G401.6 (cell line): ENCODE measurements at regions not wholly inside any gene's neighbourhood (a gene's known extent, or its start where the extent isn't known, plus 50 kb on each side); places are given as distances from the start of the nearest gene placed in this dataset.
"Not testable (repeated sequence)": the region's sequence is repeated elsewhere in the genome, so short reads cannot be mapped to it uniquely, and the experiment has no call there.

Source experiments
- FAIRE-seq: peaks from 2 replicates; lab custom pipeline; 2012; peaks lifted over from hg19 to GRCh38; lab: Jason Lieb, UNC

DNA sequence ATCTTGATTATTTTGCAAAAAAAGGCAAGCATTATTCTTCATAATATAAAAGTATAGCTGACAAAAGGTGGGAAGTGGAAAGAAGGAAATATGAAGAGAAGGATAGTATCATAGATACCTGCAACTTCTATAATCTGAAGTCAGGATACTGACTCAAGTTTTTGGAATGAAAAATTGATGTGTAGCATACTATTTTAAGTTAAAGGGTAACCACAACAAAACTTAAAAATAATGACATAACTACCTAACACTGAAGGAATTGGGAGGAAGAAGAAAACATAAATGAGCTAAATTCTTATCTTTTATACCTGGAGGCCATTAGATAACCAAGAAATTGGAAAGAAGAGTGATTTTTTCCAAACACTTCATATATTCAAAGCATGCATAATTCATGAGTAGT is 51.8 kb upstream of the TLE1 start:
- no peak for FAIRE-seq

DNA sequence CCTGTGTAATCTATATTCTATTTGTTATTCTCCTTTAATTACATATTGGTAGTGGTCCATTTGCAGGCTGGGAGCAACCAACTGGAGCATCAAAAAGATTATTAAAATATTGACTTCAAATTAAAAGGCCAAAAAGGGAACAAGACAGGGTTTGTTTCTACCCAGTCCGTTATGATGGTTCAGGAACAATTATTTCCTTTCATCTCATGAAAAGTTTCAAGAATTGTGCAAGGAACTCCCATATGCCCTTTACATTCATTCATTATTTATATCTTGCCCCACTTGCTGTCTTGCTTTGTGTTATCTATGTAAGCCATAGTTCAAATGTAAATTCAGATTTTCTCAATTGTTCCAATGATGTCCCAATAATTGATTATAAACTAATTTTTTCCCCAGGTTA is 58.7 kb upstream of the TLE1 start:
- no peak for FAIRE-seq

DNA sequence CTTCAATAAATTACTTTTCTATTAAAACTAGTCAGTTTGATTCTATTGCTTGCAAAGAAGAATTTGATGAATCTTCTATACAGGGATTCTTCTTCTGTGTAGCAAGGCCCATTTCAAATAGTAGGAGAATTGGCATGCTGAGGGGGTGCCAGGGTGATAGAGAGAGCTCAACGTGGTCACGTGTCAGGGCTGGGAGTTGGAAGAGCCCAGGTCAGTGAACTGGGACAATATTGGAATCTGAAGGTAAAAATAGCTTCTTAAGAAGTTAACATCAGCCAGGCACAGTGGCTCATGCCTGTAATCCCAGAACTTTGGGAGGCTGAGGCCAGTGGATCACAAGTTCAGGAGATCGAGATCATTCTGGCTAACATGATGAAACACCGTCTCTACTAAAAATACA is 64.1 kb upstream of the TLE1 start:
- no peak for FAIRE-seq

DNA sequence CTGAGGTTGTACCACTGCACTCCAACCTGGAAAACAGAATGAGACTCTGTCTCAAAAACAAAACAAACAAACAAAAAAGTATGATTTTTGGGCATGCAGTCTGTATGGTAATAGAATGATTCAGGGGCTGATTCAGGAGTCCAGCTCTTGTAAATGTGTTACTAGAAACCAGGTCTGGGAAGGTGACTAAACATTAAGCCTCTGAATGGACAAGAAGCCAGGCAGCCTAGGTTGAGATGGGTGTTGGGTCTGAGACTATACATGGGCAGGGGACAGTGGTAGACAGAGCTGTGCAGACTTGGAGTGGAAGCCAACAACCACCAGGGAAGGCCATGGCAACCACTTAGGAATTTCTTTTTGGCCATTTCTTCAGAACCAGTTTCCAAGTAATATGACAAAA is 64.9 kb upstream of the TLE1 start:
- FAIRE-seq, result no peak

DNA sequence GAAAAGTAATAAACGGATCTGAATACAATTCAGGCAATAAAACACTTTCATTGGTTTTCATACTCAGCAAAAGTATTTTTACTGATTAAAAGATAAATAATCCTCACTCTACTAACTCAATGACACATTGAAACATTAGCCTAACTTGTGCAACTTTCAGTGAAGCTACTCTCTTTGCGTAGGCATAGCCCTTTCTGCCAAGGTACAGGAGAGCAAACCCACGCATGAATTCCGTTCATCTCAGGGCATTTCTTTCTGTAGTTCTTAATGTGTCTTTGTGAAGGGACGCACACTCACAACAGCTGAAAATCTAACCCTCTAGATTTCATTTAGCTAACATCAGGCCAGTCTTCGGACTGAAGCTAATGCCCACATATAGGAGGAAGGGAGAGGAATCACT is 66.4 kb upstream of the TLE1 start:
- no peak for FAIRE-seq

DNA sequence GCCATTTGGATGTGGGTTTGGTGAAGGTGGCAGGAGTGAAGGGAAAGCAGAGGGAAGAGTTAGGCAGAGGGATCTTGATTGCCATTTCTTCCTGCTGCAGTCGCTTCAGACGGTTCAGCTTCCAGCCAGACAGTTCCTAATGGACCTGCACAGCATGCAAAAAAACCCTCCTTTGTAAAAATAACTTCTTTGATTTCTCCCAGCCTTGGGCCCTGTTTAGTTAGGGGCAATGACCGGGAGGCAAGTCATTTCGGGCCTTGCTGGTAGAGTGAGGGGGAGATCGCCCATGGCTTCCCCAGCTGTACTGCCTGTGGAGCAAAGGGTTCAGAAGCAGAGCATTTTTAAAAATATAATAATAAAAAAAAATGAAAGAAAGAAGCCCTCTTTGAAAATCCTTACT is 67.2 kb upstream of the TLE1 start:
- FAIRE-seq, result no peak

DNA sequence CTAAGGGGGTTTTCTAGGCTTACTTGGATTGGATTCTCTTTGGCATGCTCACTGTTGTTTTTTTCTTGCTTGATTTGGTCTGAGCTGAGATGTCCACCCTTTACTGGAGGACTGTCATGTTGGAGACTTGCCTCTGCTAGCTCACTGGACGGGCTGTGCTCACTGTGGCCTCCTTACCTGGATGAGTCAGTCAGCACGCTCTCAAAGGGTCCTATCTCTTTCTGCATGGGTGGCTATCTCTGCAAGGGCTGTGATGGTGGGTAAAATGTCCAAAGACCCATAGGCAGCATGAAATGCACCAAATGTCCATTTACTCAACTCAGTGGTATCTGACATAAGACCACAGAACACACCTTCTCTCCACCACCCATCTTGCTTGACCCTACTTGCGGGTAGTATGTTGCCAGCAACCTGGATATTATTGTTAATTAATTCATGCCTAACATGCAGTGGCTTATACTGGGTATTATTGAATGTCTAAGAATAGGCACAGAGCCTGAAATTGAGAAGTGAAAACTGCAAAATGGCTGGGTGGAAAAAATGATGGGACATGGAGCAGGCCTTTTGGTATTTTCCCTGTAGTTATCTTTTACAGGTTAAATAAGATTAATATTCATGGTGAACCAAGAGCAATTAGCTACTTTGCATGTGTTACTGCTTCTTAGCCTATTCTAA is 68.9 kb upstream of the TLE1 start:
- no peak for FAIRE-seq

DNA sequence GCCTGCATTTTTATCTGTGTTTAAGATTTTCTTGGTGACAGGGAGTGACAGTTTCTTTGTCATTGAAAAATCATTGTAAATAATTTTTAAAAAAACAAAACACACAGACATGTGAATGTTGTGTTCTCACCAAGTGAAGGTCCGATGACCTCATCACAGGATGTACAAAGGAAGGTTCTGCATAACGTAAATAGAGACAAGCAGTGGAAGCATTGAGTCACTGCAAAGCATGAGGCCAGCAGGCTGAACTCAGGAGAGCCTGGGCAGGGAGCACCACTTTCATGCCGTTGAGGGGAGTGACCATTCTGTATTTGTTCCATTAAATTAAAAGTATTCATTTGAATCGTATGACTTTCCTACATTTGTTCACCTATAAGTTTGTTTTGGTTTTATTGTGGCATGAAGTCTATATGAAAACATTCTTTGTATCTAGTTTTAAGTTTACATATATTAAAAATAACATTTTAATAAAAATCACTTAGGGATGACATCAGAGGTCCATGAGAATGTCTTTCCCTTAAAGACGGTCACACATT is 70.4 kb upstream of the TLE1 start:
- FAIRE-seq, result no peak

DNA sequence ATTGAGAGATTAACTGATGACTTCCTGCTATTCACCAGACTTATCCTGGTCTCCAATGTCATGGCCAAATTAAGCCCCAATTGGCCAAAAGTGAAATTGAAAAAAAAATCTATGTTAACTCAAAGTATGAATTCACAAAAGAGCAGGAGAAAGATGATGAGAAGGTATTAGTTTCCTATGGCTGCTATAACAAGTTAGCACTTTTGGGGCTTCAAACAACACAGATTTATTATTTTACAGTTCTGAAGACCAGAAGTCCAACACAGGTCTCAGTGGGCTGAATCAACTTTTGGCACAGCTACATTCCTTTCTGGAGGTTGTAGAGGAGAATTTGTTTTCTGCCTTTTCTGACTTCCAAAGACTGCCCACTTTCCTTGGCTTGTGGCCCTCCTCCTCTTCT is 78.6 kb upstream of the TLE1 start:
- FAIRE-seq, result no peak

DNA sequence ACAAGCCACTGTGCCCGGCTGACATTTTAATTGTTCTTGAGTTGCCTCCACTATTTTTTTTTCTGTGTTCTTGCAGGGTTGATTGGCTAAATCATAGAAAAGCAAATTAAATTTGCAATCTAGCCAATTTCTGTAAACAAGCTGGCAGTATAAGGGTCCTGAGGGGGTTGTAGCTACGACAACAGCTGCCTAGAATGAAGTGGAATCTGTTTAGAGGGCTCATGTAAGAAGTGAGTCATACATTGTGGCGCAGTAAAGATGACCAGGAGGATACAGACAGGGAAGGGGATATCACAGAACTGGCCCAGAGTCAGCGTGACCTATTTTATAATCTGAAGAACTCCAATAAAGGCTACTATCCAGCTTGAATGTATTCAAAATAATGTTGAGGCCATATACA is 82.2 kb upstream of the TLE1 start:
- no peak for FAIRE-seq

DNA sequence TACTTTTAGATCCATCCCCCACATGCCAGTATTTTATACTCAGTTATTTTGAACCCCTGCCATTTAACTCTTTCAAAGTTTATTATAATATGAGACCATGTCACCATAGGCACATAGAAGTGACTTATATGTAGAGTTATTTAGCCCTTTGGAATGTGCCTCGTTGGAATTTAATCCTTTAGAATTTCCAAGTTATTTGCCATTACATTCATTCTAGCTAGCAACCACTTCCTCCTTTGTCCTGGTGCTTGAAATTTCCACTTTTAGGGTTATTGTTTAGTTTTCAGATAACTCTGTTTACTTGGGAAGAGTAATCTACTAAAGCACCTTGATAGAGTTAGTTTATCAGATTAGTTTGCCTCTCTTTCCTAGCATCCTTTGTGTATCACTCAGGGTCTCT is 82.8 kb upstream of the TLE1 start:
- FAIRE-seq, result no peak

DNA sequence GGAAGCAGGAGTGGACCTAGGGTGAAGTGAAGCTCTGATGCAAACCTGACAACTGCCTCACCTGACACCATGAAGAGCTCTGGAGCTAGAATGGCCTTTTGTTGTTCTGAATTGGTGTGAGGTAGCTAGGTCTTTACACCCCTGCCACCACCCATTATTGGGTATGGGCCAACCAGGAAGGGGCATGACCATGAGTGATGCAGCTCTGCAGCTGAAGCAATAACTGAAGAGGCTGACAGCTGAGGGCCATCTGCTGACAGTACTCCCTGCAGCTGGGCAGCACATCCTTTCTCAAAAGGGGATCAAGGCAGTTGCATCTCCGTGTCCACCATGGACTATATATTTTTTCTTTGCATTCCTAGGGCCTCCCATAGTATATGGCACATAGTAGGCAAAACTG is 87.0 kb upstream of the TLE1 start:
- FAIRE-seq, result no peak

DNA sequence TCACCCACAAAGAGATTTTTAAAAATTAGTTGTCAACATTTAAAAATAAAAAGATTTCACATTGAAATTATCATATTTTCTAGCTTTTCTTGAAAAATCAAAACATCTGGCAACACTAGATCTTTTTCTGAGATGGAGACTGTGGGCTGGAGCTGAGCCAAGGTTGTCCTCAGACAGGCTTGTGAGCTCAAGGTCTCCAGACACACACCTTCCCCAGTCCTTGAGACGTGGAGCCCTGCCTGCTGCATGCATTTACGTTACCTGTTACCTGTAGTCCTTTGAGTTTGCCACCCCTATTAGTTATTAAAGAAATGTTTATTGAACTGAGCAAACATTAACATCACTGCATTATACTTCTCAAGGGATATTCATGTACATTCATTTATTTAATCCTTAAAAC is 87.5 kb upstream of the TLE1 start:
- no peak for FAIRE-seq

DNA sequence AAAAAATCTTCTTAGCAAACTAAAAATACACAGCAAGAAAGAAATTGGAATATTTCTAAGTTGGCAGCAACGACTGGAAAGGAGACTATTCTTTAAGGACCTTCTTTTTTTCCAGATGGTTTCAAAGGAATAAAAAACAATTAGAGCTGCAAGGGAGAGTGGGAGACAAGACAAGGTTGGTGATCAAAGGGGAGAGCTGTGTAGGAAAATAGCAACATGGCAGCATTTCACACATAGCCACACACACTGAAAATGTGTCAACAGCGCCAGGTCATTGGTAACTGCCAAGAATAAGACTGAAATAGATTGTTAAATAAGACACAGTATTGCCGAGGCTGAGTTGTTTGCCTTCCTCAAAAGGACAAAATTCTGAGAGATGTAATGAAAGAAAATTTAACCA is 88.1 kb upstream of the TLE1 start:
- FAIRE-seq, result no peak

DNA sequence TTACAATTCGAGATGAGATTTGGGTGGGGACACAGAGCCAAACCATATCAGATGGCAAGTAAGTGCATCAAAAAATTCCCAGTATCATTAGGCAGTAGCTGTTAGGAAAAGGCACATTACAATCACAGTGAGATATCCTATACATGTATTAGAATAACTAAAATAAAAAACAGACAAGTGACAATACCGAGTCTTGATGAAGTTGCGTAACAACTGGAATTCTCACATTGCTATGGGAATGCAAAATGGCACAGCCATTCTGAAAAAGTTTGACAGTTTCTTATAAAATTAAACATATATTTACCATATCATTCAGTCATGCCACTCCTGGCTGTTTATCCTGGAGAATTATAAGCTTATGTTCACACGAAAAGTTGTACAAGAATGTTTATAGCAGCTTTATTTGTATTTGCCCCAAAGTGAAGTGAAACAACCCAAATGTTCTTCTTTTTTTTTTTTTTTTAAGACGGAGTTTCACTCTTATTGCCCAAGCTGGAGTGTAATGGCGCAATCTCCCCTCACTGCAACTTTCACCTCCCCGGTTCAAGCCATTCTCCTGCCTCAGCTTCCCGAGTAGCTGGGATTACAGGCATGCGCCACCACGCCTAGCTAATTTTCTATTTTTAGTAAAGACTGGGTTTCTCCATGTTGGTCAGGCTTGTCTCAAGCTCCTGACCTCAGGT is 93.1 kb upstream of the TLE1 start:
- FAIRE-seq, result no peak

DNA sequence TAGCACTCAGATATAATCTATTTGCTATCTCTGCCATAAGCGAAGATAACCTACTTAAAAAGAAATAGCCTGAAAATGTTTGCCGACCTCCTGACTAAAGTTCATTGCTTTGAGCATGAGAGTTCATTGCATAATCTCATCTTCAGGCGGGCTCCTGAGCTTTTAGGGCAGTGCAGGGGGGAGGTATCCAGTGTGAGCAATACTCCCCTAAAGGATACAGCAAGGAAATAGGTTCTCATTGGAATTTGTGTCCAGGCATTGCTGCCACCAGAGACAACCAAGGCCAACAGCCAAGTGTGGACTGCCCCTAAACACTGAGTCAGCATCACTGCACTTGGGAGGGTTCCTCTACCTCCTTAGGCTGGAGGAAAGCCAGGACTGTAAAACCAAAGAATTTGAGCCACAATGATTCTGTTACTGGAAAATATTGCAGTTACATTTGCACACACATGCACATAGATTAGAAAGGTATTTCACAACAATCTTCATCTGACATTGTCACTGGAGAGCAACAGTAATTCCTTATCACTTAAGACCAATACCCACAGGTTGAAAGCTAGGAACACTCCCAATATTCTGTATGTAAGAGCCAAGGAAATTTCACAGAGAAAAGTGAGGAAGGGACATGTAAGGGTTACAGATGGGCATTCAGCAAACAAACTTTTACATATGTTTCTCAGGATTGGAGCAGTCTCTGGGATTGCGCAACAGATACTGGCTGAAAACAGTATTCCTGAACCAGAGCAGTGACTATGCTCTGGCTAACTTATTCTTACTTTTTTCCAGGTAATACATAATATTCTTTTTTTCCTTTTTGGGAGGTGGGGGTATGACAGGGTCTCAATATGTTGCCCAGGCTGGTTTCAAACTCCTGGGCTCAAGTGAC is 98.6 kb upstream of the TLE1 start:
- no peak for FAIRE-seq

DNA sequence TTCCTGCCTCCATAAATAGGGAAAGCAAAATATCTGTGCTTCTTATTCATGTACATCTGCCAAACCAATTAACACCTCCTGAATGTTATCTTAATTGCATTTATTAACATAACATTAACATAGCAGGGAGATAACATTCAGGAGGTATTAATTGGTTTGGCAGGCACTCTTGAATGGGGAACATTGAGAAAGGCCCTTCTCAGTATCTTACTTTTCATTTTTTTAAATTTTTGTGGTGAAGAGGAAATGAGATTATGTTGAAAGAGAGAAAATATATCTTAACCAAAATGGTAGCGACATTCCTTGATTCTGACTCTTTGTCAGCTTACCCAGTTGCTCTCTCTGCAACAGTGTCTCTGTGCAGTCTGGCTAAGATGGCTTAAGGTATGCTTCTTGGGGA is 100.4 kb upstream of the TLE1 start:
- FAIRE-seq, result no peak

DNA sequence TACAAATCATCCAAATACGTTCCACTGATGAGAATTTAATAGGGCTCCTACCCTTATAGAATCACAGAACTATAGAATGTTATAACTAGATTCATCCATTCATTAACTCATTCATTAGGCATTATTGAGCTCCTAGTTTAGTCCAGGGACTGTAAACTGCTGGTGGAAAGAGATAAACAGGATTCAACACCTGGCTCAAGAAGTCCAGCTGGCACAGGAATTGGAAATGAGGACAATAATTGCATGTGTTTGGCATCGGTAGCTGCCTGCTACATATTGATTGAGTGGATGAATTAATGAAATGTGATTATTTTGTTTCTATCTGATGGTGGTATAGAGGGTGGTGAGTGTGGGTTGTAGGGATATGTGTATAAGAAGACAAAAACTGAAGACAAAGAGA is 100.8 kb upstream of the TLE1 start:
- FAIRE-seq, result no peak

DNA sequence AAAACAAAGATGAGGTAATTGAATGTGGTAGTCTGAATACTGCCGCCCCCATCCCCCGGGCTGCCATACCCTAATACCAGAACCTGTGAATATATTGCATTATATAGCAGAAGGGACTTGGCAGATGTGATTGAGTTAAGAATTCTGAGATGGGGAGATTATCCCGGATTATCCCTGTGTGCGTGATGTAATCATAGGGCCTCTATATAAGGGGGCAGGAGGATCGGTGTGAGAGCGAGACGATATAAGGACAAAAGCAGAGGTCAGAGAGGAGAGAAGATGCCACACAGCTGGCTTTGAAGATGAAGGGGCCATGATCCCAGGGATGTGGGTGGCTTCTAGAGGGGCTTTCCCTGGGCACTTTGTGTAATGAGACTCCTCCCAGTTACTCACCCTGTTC is 101.7 kb upstream of the TLE1 start:
- no peak for FAIRE-seq

DNA sequence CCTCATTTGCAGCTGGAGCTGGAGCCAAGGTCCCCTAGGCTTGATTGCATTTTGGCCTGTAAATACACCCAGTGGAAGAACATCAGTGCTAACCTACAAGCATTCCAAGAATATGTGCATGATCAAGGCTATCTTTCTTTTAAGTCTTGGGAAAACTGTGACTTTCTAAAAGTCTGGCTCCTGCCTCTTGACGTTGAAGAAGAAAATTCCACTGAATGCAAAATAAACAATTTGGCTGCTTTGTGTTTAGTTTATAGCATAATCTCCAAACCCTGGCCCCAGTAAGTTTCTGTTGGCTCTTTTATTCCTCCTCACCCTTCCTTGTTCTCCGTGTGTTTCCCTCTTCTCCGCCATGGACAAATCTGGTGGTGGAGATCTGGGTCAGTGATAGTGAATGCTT is 109.3 kb upstream of the TLE1 start:
- no peak for FAIRE-seq

DNA sequence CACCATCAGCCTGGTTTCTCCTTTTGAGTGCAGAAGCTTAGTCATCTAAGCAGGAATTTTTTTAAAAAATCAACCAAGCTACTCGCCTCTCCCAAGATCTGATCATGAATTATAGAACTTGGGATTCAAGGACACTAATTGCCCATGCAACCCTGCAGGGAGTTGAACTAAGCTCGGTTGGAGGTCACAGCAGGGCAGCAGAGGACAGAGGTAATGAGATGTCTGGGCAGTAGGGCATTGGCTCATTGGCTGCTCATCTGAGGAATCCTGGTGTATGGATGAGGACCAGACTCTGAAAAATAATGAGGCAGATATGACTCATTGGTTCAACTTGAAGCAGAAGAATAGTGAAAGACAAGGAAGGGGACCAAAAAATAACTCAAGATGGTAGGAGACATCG is 111.8 kb upstream of the TLE1 start:
- no peak for FAIRE-seq

DNA sequence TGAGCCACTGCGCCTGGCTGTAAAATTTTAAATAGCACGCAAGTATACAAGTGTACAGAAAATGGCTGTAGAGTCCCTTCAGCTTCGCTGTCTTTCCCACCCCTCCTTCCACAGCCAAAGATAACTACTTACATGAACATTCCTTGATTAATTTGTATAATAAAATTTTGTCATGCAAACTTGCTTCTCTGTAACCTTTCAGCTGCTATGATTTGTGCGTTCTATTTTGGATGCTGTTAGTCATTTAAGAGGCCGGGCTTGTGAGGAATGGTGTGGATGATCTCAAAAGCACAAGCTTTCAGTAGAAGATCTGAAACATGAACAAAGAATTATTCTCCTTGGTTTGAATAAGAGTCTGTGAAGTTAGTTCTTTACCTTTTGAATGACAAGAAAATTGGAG is 115.0 kb upstream of the TLE1 start:
- FAIRE-seq, result no peak

DNA sequence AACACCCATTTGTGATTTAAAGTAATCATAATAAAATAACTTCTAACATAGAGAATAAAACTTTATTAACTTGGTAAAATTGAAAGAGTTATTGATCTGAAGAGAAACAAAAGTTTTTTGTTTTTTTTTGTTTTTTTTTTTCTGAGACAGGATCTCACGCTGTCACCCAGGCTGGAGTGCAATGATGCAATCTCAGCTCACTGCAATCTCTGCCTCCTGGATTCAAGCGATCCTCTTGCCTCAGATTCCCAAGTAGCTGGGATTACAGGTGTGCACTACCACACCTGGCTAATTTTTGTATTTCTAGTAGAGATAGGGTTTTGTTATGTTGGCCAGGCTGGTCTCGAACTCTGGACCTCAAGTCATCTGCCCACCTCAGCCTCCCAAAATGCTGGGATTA is 116.5 kb upstream of the SPATA31D4 start:
- FAIRE-seq, result not testable (repeated sequence)
